Hepatocyte (in vitro differentiated cells): ENCODE measurements at regions not wholly inside any gene's neighbourhood (a gene's known extent, or its start where the extent isn't known, plus 50 kb on each side); places are given as distances from the start of the nearest gene placed in this dataset.

Source experiments
- CTCF ChIP-seq: fragments of 200-600 bp; sonication (generic); IDR thresholded peaks from 2 replicates; pipeline ENCODE4 v1.5.1; 2016; ENCODE audit warnings: antibody characterized with exemption, mild to moderate bottlenecking; ENCODE audit not compliant: poor library complexity
- EZH2 ChIP-seq: fragments of 200-600 bp; sonication (generic); IDR thresholded peaks from 2 replicates; pipeline ENCODE4 v1.6.1; 2016; ENCODE audit warnings: antibody characterized with exemption, mild to moderate bottlenecking, borderline replicate concordance
- EZH2phosphoT487 ChIP-seq: fragments of 200-600 bp; sonication (generic); IDR thresholded peaks from one replicate; pipeline ENCODE4 v1.6.1; 2018; ENCODE audit warnings: antibody characterized with exemption, mild to moderate bottlenecking, low read depth, moderate library complexity; ENCODE audit not compliant: unreplicated experiment, severe bottlenecking

GRCh38 chr2:184261818-184262217, 336.5 kb upstream of the ZNF804A start:
- TF ChIP-seq CTCF, result no peak
- no peak for TF ChIP-seq EZH2
- no peak for TF ChIP-seq EZH2phosphoT487
